ENCODE measurements at regions not wholly inside any gene's neighbourhood (a gene's known extent, or its start where the extent isn't known, plus 50 kb on each side); places are given as distances from the start of the nearest gene placed in this dataset.
"Not testable (repeated sequence)": the region's sequence is repeated elsewhere in the genome, so short reads cannot be mapped to it uniquely, and the experiment has no call there.

GRCh38 chr7:149958880-149959279 lies 85.1 kb downstream of the ATP6V0E2 start:
- POLR2A ChIA-PET (ENCODE audit: unreplicated experiment); H3K36me3 ChIP-seq (ENCODE audit: low read depth); H3K4me3 ChIP-seq; H3K27me3 ChIP-seq (ENCODE audit: insufficient read depth, low read depth); H2AFZ ChIP-seq; H3F3A ChIP-seq (ENCODE audit: insufficient read depth, low read depth); CTCF ChIA-PET; H3K9me2 ChIP-seq (ENCODE audit: insufficient read depth); H4K20me1 ChIP-seq (ENCODE audit: insufficient read depth); BruUV-seq (replicated peaks); DNase-seq; H3K4me2 ChIP-seq; intact Hi-C loops (cut with micrococcal nuclease; ENCODE audit: unreplicated experiment); H3K4me1 ChIP-seq (replicated peaks; ENCODE audit: insufficient read depth); H3K27ac ChIP-seq; H3K9me3 ChIP-seq (ENCODE audit: insufficient read depth, low read depth); H3K79me2 ChIP-seq (ENCODE audit: low read depth): not testable (repeated sequence)

- CTCF ChIA-PET: not testable (repeated sequence)
Measured at GRCh38 chr7:149960863-149961262, 87.1 kb downstream of the ATP6V0E2 start.

DNA sequence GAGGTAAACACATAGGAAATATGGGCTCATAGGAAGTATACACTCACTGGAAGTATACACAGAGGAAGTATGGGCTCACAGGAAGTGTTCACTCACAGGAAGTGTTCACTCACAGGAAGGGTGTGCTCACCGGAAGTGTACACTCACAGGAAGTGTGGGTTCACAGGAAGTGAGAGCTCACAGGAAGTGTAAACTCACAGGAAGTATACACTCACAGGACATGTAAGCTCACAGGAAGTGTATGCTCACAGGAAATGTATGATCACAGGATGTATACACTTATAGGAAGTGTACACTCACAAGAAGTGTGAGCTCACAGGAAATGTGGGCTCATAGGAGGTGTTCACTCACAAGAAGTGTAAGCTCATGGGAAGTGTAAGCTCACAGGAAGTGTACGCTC lies 88.1 kb downstream of the ATP6V0E2 start:
- H4K20me1 ChIP-seq (ENCODE audit: insufficient read depth); intact Hi-C loops (cut with micrococcal nuclease; ENCODE audit: unreplicated experiment); H3F3A ChIP-seq (ENCODE audit: insufficient read depth, low read depth); H3K27me3 ChIP-seq (ENCODE audit: insufficient read depth, low read depth); H3K27ac ChIP-seq; POLR2A ChIA-PET (ENCODE audit: unreplicated experiment); H3K4me3 ChIP-seq; H3K79me2 ChIP-seq (ENCODE audit: low read depth); DNase-seq; BruUV-seq (replicated peaks); H3K9me2 ChIP-seq (ENCODE audit: insufficient read depth); H3K9me3 ChIP-seq (ENCODE audit: insufficient read depth, low read depth); H3K4me2 ChIP-seq; CTCF ChIA-PET; H3K4me1 ChIP-seq (replicated peaks; ENCODE audit: insufficient read depth); H3K36me3 ChIP-seq (ENCODE audit: low read depth); H2AFZ ChIP-seq: not testable (repeated sequence)

More at GRCh38 chr7:149960863-149961262, 87.1 kb downstream of the ATP6V0E2 start:
- H3K36me3 ChIP-seq (ENCODE audit: low read depth); H3F3A ChIP-seq (ENCODE audit: insufficient read depth, low read depth); H3K9me3 ChIP-seq (ENCODE audit: insufficient read depth, low read depth); BruUV-seq (replicated peaks); H3K4me2 ChIP-seq; H3K79me2 ChIP-seq (ENCODE audit: low read depth); H2AFZ ChIP-seq; DNase-seq; H3K27me3 ChIP-seq (ENCODE audit: insufficient read depth, low read depth); H4K20me1 ChIP-seq (ENCODE audit: insufficient read depth); POLR2A ChIA-PET (ENCODE audit: unreplicated experiment); intact Hi-C loops (cut with micrococcal nuclease; ENCODE audit: unreplicated experiment); H3K9me2 ChIP-seq (ENCODE audit: insufficient read depth); H3K4me3 ChIP-seq; H3K27ac ChIP-seq; H3K4me1 ChIP-seq (replicated peaks; ENCODE audit: insufficient read depth): not testable (repeated sequence)

DNA sequence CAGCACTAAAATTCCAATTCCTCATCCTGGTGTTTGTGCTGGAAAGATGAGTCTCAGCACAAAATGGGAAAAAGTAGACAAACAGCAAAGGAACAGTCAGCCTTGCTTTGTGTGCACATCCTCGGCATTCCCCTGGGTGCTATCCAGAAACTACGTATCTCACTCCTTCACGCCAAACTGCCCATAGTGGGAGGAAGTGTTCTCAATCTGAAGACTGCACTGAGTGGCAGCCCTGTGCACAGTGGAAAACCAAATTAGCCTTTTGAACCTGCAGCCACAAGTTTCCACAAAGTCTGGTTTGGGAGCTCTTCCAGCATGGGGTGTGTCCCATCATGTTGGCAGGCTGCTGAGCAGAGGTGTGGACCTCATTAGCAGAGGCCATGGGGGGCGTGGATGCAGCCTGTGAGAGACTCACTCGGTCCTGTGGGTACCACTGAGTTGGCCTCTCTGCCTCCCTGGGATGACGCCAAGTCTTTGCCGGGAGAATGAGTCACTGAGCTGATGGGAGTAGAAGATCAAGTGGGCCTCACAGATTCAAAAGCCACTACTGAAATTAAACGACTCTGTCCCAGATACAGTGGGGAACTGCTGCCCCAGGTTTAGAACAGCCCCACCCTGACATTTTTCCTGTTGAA lies 89.0 kb downstream of the ATP6V0E2 start:
- POLR2A ChIA-PET (ENCODE audit: unreplicated experiment); H3K9me3 ChIP-seq (ENCODE audit: insufficient read depth, low read depth); CTCF ChIA-PET; H3K36me3 ChIP-seq (ENCODE audit: low read depth); H3K4me1 ChIP-seq (replicated peaks; ENCODE audit: insufficient read depth); BruUV-seq (replicated peaks); H3K9me2 ChIP-seq (ENCODE audit: insufficient read depth); intact Hi-C loops (cut with micrococcal nuclease; ENCODE audit: unreplicated experiment); H3K4me3 ChIP-seq; H3K27me3 ChIP-seq (ENCODE audit: insufficient read depth, low read depth); H3K27ac ChIP-seq; H4K20me1 ChIP-seq (ENCODE audit: insufficient read depth); H3F3A ChIP-seq (ENCODE audit: insufficient read depth, low read depth); H2AFZ ChIP-seq; H3K4me2 ChIP-seq; H3K79me2 ChIP-seq (ENCODE audit: low read depth): not testable (repeated sequence)
- peak in 1 of 2 experiments; percentile 10 for DNase-seq

DNA sequence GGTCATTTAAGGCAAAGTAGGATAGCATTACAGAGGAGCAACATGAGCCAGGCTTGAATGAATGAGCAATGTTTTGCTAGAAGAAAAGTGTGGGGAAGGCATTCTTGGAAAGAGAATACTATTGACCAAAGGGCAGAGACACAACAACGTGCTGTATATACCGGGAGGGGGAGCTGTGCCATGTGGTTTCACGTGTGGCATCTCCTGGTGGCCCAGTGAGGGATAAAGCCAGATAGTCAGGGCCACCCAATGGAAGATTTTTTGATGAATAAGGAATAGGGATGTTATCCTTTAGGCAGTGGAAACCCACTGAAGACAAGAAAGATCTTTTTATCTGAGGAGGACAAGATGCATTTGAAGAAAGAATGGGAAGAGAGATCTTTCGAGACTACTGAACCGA lies 90.2 kb downstream of the ATP6V0E2 start:
- H3K4me1 ChIP-seq (replicated peaks; ENCODE audit: insufficient read depth); H3K27me3 ChIP-seq (ENCODE audit: insufficient read depth, low read depth); H3K9me2 ChIP-seq (ENCODE audit: insufficient read depth); H4K20me1 ChIP-seq (ENCODE audit: insufficient read depth); H3K36me3 ChIP-seq (ENCODE audit: low read depth); CTCF ChIA-PET; H3K4me3 ChIP-seq; H3K4me2 ChIP-seq; BruUV-seq (replicated peaks); intact Hi-C loops (cut with micrococcal nuclease; ENCODE audit: unreplicated experiment); H3K79me2 ChIP-seq (ENCODE audit: low read depth); H3F3A ChIP-seq (ENCODE audit: insufficient read depth, low read depth); DNase-seq; H3K27ac ChIP-seq; POLR2A ChIA-PET (ENCODE audit: unreplicated experiment); H2AFZ ChIP-seq; H3K9me3 ChIP-seq (ENCODE audit: insufficient read depth, low read depth): not testable (repeated sequence)
- TF ChIP-seq, protein P1, sequence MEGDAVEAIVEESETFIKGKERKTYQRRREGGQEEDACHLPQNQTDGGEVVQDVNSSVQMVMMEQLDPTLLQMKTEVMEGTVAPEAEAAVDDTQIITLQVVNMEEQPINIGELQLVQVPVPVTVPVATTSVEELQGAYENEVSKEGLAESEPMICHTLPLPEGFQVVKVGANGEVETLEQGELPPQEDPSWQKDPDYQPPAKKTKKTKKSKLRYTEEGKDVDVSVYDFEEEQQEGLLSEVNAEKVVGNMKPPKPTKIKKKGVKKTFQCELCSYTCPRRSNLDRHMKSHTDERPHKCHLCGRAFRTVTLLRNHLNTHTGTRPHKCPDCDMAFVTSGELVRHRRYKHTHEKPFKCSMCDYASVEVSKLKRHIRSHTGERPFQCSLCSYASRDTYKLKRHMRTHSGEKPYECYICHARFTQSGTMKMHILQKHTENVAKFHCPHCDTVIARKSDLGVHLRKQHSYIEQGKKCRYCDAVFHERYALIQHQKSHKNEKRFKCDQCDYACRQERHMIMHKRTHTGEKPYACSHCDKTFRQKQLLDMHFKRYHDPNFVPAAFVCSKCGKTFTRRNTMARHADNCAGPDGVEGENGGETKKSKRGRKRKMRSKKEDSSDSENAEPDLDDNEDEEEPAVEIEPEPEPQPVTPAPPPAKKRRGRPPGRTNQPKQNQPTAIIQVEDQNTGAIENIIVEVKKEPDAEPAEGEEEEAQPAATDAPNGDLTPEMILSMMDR (conservative IDR thresholded peaks at IDR 0.05): peak; percentile 33; the same call in 1 of the 2 replicates

- H3K4me1 ChIP-seq (replicated peaks; ENCODE audit: insufficient read depth); H3K79me2 ChIP-seq (ENCODE audit: low read depth); DNase-seq; H3F3A ChIP-seq (ENCODE audit: insufficient read depth, low read depth); H3K4me3 ChIP-seq; H3K36me3 ChIP-seq (ENCODE audit: low read depth); H3K27me3 ChIP-seq (ENCODE audit: insufficient read depth, low read depth); BruUV-seq (replicated peaks); H3K9me3 ChIP-seq (ENCODE audit: insufficient read depth, low read depth); intact Hi-C loops (cut with micrococcal nuclease; ENCODE audit: unreplicated experiment); CTCF ChIA-PET; H2AFZ ChIP-seq; H3K9me2 ChIP-seq (ENCODE audit: insufficient read depth); POLR2A ChIA-PET (ENCODE audit: unreplicated experiment); H3K4me2 ChIP-seq; H4K20me1 ChIP-seq (ENCODE audit: insufficient read depth); H3K27ac ChIP-seq: not testable (repeated sequence)
Measured at GRCh38 chr7:149966444-149966843, 92.7 kb downstream of the ATP6V0E2 start.

GRCh38 chr7:149972977-149973376 lies 99.2 kb downstream of the ATP6V0E2 start:
- H3K36me3 ChIP-seq (ENCODE audit: low read depth); POLR2A ChIA-PET (ENCODE audit: unreplicated experiment); CTCF ChIA-PET; H3K9me2 ChIP-seq (ENCODE audit: insufficient read depth); H2AFZ ChIP-seq; H4K20me1 ChIP-seq (ENCODE audit: insufficient read depth); DNase-seq; H3K4me1 ChIP-seq (replicated peaks; ENCODE audit: insufficient read depth); H3K27ac ChIP-seq; H3F3A ChIP-seq (ENCODE audit: insufficient read depth, low read depth); H3K4me3 ChIP-seq; H3K4me2 ChIP-seq; H3K9me3 ChIP-seq (ENCODE audit: insufficient read depth, low read depth); H3K79me2 ChIP-seq (ENCODE audit: low read depth); intact Hi-C loops (cut with micrococcal nuclease; ENCODE audit: unreplicated experiment); BruUV-seq (replicated peaks): not testable (repeated sequence)
- peaks cover 16% of the 10 kb centered on the region for H3K27me3 ChIP-seq (ENCODE audit: insufficient read depth, low read depth)
